Stomach (tissue), 8 donors: ENCODE measurements at regions not wholly inside any gene's neighbourhood (a gene's known extent, or its start where the extent isn't known, plus 50 kb on each side); places are given as distances from the start of the nearest gene placed in this dataset.

Experiments
- DNase-seq, 2 donors: peaks; one replicate each; pipeline versions ENCODE4 v3.0.0 to v3.0.0-alpha.2; 2013 to 2019
- H3K27ac ChIP-seq, 5 donors: fragments of 200-600 bp in 4 of 5; sonication (generic) in 4 of 5; one replicate each; pipeline ENCODE4 v1.5.1; 2013 to 2019; ENCODE audit warnings: mild to moderate bottlenecking in 1 of 5, moderate library complexity in 1 of 5
- H3K27me3 ChIP-seq, 3 donors: fragments of 200-600 bp; sonication (generic); one replicate each; pipeline ENCODE4 v1.5.1; 2017 to 2019; ENCODE audit warnings: mixed run types in 1 of 3
- H3K36me3 ChIP-seq, 4 donors: fragments of 200-600 bp; sonication (generic); 1 replicate in 3 of 4; 2 replicates in 1 of 4; pipeline ENCODE4 v1.5.1; 2016 to 2019
- H3K4me1 ChIP-seq, 4 donors: fragments of 200-600 bp; sonication (generic); one replicate each; pipeline ENCODE4 v1.5.1; 2016 to 2019
- H3K4me3 ChIP-seq, 4 donors: fragments of 200-600 bp; sonication (generic) in 3 of 4; one replicate each; pipeline ENCODE4 v1.5.1; 2016 to 2019; ENCODE audit warnings: mild to moderate bottlenecking in 1 of 4
- H3K9me3 ChIP-seq, 4 donors: fragments of 200-600 bp; sonication (generic); one replicate each; pipeline ENCODE4 v1.5.1; 2016 to 2019
- CTCF ChIP-seq, 7 experiments: fragments of 450-650 bp in 4 of 7; fragments of 200-600 bp in 3 of 7; sonication (generic) in 3 of 7; IDR thresholded peaks; one replicate each; pipeline ENCODE4 v1.5.1; 2016 to 2019; ENCODE audit warnings: antibody characterized with exemption in 7 of 7, control low read depth in 2 of 7, mild to moderate bottlenecking in 1 of 7
- EP300 ChIP-seq: sonication (generic); formaldehyde crosslinking; IDR thresholded peaks from one replicate; pipeline ENCODE4 v1.6.1; 2017; ENCODE audit warnings: antibody characterized with exemption
- POLR2A ChIP-seq, 4 donors: fragments of 450-650 bp; IDR thresholded peaks; one replicate each; pipeline ENCODE4 v1.6.1; 2016; ENCODE audit warnings: antibody characterized with exemption in 4 of 4, control low read depth in 2 of 4, mild to moderate bottlenecking in 1 of 4, moderate library complexity in 1 of 4
- POLR2AphosphoS5 ChIP-seq, 3 donors: sonication (generic); formaldehyde crosslinking; IDR thresholded peaks; one replicate each; pipeline ENCODE4 v1.6.1; 2016; ENCODE audit warnings: antibody characterized with exemption in 3 of 3
- WGBS, 5 donors: extraction: QIAGEN DNeasy Blood & Tissue Kit in 3 of 5; methylation state at CpG; one replicate each; pipeline versions ENCODE4 v1.1.5 to v1.1.7; 2013 to 2018; 5-methylcytosine and 5-hydroxymethylcytosine counted together
- intact Hi-C: fragments of 100-400 bp; cut with DNase I; formaldehyde crosslinking; loops from one replicate; pipeline ENCODE4 v1.15.1; 2023; ENCODE audit warnings: low total_unique reads
- donor health status: healthy with polysubstance abuse.
- donor health status: Bipolar disorder and iron deficiency.
- donor health status: healthy.

DNA sequence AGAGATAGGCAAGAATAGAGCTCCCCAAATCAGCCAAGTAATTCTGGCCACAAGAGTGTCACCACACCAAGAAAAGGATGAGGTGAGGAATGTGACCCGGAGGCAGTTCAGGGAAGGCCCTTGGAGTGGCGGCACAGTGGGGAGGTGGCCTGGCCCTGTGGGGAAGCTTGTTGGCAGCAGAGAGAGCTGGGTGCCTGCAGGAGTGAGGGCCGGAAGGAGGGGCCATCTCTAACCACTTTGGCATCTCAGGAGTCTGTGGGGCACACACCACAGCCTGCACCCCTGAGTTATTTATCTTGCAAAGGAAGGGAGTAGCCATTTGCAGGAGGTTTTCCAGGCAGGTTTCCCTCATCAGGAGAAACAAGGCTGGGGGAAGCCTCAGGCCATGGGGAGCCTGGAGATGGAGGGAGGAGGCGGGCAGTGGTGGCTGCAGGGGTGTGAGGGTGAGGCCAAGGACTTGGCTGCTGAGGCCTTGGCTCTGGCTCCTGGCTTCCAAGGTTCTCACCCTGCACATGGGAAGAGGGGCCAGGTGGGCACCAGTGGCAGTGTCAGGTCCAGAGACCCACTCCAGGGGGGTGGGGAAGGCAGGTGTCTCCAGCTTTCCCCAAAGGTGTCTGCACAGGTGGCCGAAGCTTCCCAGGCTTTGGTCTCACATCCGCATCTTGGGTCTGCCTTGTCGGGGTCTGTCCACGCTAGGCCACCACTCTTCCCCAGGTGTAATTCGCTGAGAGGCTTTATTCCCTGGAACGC lies 370.2 kb downstream of the CTTN start:
- H3K9me3 ChIP-seq: no peaks in the 10 kb centered on the region
- peaks cover 0 to 5% (median 0%) of the 10 kb centered on the region in 4 donors for H3K36me3 ChIP-seq
- WGBS, 5 donors: 90 to 96% (median 95%) methylated on average over 6 to 10 of the region's 10 CpGs
- DNase-seq: no peak
- no peak for TF ChIP-seq EP300
- no peak for TF ChIP-seq CTCF (IDR thresholded peaks at IDR 0.05)
- TF ChIP-seq POLR2AphosphoS5 (IDR thresholded peaks at IDR 0.05): no peak
- H3K4me1 ChIP-seq: no peaks in the 10 kb centered on the region
- no peak overlapping the region for H3K27ac ChIP-seq
- no peaks in the 10 kb centered on the region for H3K27me3 ChIP-seq
- intact Hi-C loops: no loop called here
- no peak overlapping the region for H3K4me3 ChIP-seq

GRCh38 chr11:70769106-70769505 lies 370.8 kb downstream of the CTTN start:
- no peak overlapping the region for H3K27ac ChIP-seq
- DNase-seq: no peak
- no peaks in the 10 kb centered on the region for H3K9me3 ChIP-seq
- H3K4me1 ChIP-seq: no peaks in the 10 kb centered on the region
- no peaks in the 10 kb centered on the region for H3K27me3 ChIP-seq
- intact Hi-C loops: no loop called here
- H3K36me3 ChIP-seq: peaks cover 0 to 5% (median 0%) of the 10 kb centered on the region in 4 donors
- WGBS, 5 donors: 80 to 89% (median 87%) methylated on average over 12 to 14 of the region's 14 CpGs
- H3K4me3 ChIP-seq: no peak overlapping the region
- TF ChIP-seq POLR2AphosphoS5 (IDR thresholded peaks at IDR 0.05) (no peak), POLR2A (IDR thresholded peaks at IDR 0.05) (no peak), CTCF (IDR thresholded peaks at IDR 0.05) (no peak)

DNA sequence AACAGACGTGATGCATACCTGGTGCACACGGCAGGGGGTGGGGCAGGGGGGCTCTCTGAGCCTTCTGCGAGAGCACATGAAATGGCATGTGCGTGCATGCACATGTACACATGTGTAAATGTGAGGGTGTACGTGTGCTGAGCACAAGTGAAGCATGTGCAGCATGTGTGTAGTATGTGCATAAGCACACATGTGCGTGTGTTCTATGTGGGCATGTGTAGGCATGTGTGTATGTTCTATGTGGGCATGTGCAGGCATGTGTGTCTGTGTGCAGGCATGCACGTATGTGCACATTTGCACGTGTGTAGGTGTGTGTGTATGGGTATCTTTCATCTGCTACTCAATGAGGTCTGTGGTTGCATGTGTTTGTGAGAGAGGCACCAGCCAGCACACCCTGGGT lies 371.2 kb downstream of the CTTN start:
- Histone ChIP-seq H3K4me3 (no peak overlapping the region), H3K36me3 (peaks cover 0 to 5% (median 0%) of the 10 kb centered on the region in 4 donors), H3K27ac (no peak overlapping the region), H3K4me1 (no peaks in the 10 kb centered on the region), H3K27me3 (no peaks in the 10 kb centered on the region), H3K9me3 (no peaks in the 10 kb centered on the region)
- no peak for DNase-seq
- intact Hi-C loops: no loop called here
- 88 to 92% (median 91%) methylated on average over 8 of the region's 8 CpGs for WGBS, 5 donors
- no peak for TF ChIP-seq POLR2A (IDR thresholded peaks at IDR 0.05)
- TF ChIP-seq POLR2AphosphoS5 (IDR thresholded peaks at IDR 0.05): no peak

- Histone ChIP-seq H3K9me3 (no peaks in the 10 kb centered on the region), H3K4me1 (no peaks in the 10 kb centered on the region), H3K27me3 (no peaks in the 10 kb centered on the region), H3K4me3 (no peak overlapping the region), H3K36me3 (peaks cover 0 to 5% (median 0%) of the 10 kb centered on the region in 4 donors), H3K27ac (no peak overlapping the region)
- DNase-seq: no peak
- WGBS, 5 donors: 61 to 87% (median 83%) methylated on average over 12 to 18 of the region's 18 CpGs
- TF ChIP-seq EP300: no peak
- no peak for TF ChIP-seq POLR2AphosphoS5 (IDR thresholded peaks at IDR 0.05)
- no peak for TF ChIP-seq POLR2A (IDR thresholded peaks at IDR 0.05)
- TF ChIP-seq CTCF (IDR thresholded peaks at IDR 0.05): no peak
- intact Hi-C loops: no loop called here
Observed at GRCh38 chr11:70771099-70771885, 373.0 kb downstream of the CTTN start.
